Nephron progenitor cell (in vitro differentiated cells): ENCODE measurements at regions not wholly inside any gene's neighbourhood (a gene's known extent, or its start where the extent isn't known, plus 50 kb on each side); places are given as distances from the start of the nearest gene placed in this dataset.

Source experiments
- DNase-seq: peaks from one replicate; pipeline ENCODE4 v3.0.0; 2021
- H3K27ac Mint-ChIP-seq: 2 replicates; pipeline ENCODE4 v1.8.0; 2021; ENCODE audit warnings: mild to moderate bottlenecking, moderate library complexity, mixed read lengths
- H3K27me3 Mint-ChIP-seq: 2 replicates; pipeline ENCODE4 v1.8.0; 2021; ENCODE audit warnings: mild to moderate bottlenecking, low read depth, mixed read lengths; ENCODE audit not compliant: poor library complexity
- H3K36me3 Mint-ChIP-seq: 2 replicates; pipeline ENCODE4 v1.8.0; 2021; ENCODE audit warnings: low read depth, mixed read lengths
- H3K4me1 Mint-ChIP-seq: 2 replicates; pipeline ENCODE4 v1.8.0; 2021; ENCODE audit warnings: mixed read lengths
- H3K4me3 Mint-ChIP-seq: 2 replicates; pipeline ENCODE4 v1.8.0; 2021; ENCODE audit warnings: mild to moderate bottlenecking, moderate library complexity, mixed read lengths
- H3K9me3 Mint-ChIP-seq: 2 replicates; pipeline ENCODE4 v1.8.0; 2021; ENCODE audit warnings: mild to moderate bottlenecking, moderate library complexity, mixed read lengths
- CTCF ChIP-seq: fragments of 200-600 bp; sonication (generic); IDR thresholded peaks from 2 replicates; pipeline ENCODE4 v1.5.0; 2021; ENCODE audit warnings: antibody characterized with exemption

DNA sequence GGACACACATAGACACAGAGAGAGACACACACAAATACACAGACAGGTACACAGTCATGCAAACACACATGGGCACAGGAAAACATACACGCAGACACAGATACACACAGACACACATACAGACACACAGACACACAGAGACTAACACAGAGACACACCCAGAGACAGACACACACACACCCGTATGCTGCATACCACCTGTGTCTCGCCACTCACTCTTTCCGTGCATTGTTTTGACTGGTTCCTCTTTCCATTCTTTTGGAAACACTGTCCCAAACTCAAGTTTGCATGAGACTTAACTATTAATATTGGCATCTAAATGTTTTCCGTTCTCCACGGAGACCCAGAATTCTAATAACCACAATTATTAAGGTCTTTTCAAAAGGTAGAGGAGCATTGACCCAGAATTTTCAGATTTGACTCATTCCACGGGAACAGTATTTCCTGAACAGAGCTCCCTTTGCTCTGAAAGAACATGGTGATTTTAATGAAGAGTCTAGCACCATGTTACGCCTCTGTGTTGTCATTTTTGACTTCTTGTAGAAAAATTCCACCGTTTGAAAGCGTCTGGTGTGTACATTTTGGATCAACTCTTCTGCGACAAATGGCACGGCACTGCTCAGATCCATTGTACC, 141.2 kb upstream of the RNF32 start:
- DNase-seq: no peak
- Mint-ChIP-seq H3K4me3 (no peak overlapping the region), H3K27me3 (peaks cover 4% of the 10 kb centered on the region), H3K36me3 (no peaks in the 10 kb centered on the region), H3K27ac (no peak overlapping the region), H3K9me3 (peaks cover 10% of the 10 kb centered on the region), H3K4me1 (no peaks in the 10 kb centered on the region)
- no peak for TF ChIP-seq CTCF

- H3K36me3 Mint-ChIP-seq: no peaks in the 10 kb centered on the region
- no peaks in the 10 kb centered on the region for H3K27me3 Mint-ChIP-seq
- H3K4me3 Mint-ChIP-seq: no peak overlapping the region
- H3K4me1 Mint-ChIP-seq: no peaks in the 10 kb centered on the region
- TF ChIP-seq CTCF: no peak
- H3K9me3 Mint-ChIP-seq: peaks cover 10% of the 10 kb centered on the region
- no peak for DNase-seq
- H3K27ac Mint-ChIP-seq: no peak overlapping the region
Measured at GRCh38 chr7:156497776-156498509, 142.6 kb upstream of the RNF32 start.

GRCh38 chr7:156496865-156497264, 143.7 kb upstream of the RNF32 start:
- no peak for DNase-seq
- Mint-ChIP-seq H3K36me3 (no peaks in the 10 kb centered on the region), H3K27ac (no peak overlapping the region), H3K4me1 (peaks cover 3% of the 10 kb centered on the region), H3K27me3 (peaks cover 5% of the 10 kb centered on the region), H3K9me3 (peaks cover 10% of the 10 kb centered on the region), H3K4me3 (no peak overlapping the region)
- TF ChIP-seq CTCF: no peak

DNA sequence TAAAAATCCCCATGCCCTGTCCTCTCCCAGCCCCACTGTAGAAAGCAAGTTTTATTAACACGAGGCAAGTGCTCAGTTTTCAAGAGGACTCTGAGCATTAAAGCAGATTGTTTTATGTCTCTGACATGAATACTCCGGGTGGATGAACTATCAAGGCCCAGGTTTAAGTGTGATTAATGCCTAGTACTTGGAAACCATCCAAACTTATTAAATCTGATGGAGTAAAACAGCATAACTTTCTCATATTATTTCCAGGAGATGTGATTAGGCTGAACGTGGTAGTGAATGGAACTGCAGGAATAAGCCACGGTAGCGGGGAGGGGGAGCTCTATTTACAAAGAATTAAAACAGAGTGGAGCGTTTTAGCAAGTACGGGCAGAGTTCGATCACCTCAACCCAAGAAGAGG, 144.2 kb upstream of the RNF32 start:
- Mint-ChIP-seq H3K9me3 (peaks cover 8% of the 10 kb centered on the region), H3K4me3 (no peak overlapping the region), H3K27me3 (peaks cover 5% of the 10 kb centered on the region), H3K27ac (no peak overlapping the region), H3K4me1 (peaks cover 4% of the 10 kb centered on the region), H3K36me3 (no peaks in the 10 kb centered on the region)
- no peak for TF ChIP-seq CTCF
- no peak for DNase-seq

GRCh38 chr7:156494960-156495359, 145.6 kb upstream of the RNF32 start:
- Mint-ChIP-seq H3K36me3 (no peaks in the 10 kb centered on the region), H3K27ac (no peak overlapping the region), H3K27me3 (peaks cover 5% of the 10 kb centered on the region), H3K9me3 (no peaks in the 10 kb centered on the region), H3K4me3 (no peak overlapping the region), H3K4me1 (peaks cover 4% of the 10 kb centered on the region)
- no peak for DNase-seq
- TF ChIP-seq CTCF: no peak

- no peaks in the 10 kb centered on the region for H3K36me3 Mint-ChIP-seq
- H3K27ac Mint-ChIP-seq: no peak overlapping the region
- H3K9me3 Mint-ChIP-seq: no peaks in the 10 kb centered on the region
- no peak for TF ChIP-seq CTCF
- peaks cover 4% of the 10 kb centered on the region for H3K4me1 Mint-ChIP-seq
- H3K4me3 Mint-ChIP-seq: no peak overlapping the region
- DNase-seq: no peak
- peaks cover 8% of the 10 kb centered on the region for H3K27me3 Mint-ChIP-seq
Measured at GRCh38 chr7:156493942-156494341, 146.6 kb upstream of the RNF32 start.
